Thyroid gland (tissue), 4 donors: ENCODE measurements at regions not wholly inside any gene's neighbourhood (a gene's known extent, or its start where the extent isn't known, plus 50 kb on each side); places are given as distances from the start of the nearest gene placed in this dataset.

Experiments used
- CTCF ChIP-seq, 6 experiments: fragments of 200-600 bp in 3 of 6; fragments of 450-650 bp in 3 of 6; sonication (generic) in 3 of 6; IDR thresholded peaks; one replicate each; pipeline ENCODE4 v1.5.1; 2016 to 2019; ENCODE audit warnings: antibody characterized with exemption in 6 of 6, mild to moderate bottlenecking in 2 of 6, inconsistent platforms in 1 of 6, moderate library complexity in 1 of 6
- POLR2A ChIP-seq, 2 donors: fragments of 450-650 bp; IDR thresholded peaks; one replicate each; pipeline ENCODE4 v1.6.1; 2017; ENCODE audit warnings: antibody characterized with exemption in 2 of 2, mild to moderate bottlenecking in 2 of 2, moderate library complexity in 1 of 2

GRCh38 chr18:72187956-72188355, 356.2 kb downstream of the CBLN2 start:
- TF ChIP-seq CTCF (IDR thresholded peaks at IDR 0.05) (no peak), POLR2A (IDR thresholded peaks at IDR 0.05) (no peak)
